HG03439 (cell line): ENCODE measurements at regions not wholly inside any gene's neighbourhood (a gene's known extent, or its start where the extent isn't known, plus 50 kb on each side); places are given as distances from the start of the nearest gene placed in this dataset.

Experiments used
- ATAC-seq: cut with Tn5 transposase; IDR thresholded peaks from one replicate; pipeline ENCODE4 v1.9.1; 2021; ENCODE audit warnings: mild to moderate bottlenecking, moderate library complexity; ENCODE audit not compliant: unreplicated experiment

- no peak for ATAC-seq
Observed at GRCh38 chr10:111493024-111493625, 416.3 kb downstream of the ADRA2A start.

- ATAC-seq, result no peak
Observed at GRCh38 chr10:111498560-111498959, 421.7 kb downstream of the ADRA2A start.

GRCh38 chr10:111504376-111504775 is 427.5 kb downstream of the ADRA2A start:
- no peak for ATAC-seq

- ATAC-seq, result no peak
Observed at GRCh38 chr10:111506266-111507034, 429.6 kb downstream of the ADRA2A start.

- no peak for ATAC-seq
Observed at GRCh38 chr10:111511751-111512150, 434.9 kb downstream of the ADRA2A start.

- no peak for ATAC-seq
Observed at GRCh38 chr10:111515264-111515663, 438.4 kb downstream of the ADRA2A start.

- ATAC-seq, result no peak
Observed at GRCh38 chr10:111515706-111516105, 438.9 kb downstream of the ADRA2A start.

GRCh38 chr10:111516144-111516543 is 439.3 kb downstream of the ADRA2A start:
- ATAC-seq, result no peak

GRCh38 chr10:111522141-111522540 is 445.3 kb downstream of the ADRA2A start:
- no peak for ATAC-seq

- ATAC-seq, result no peak
Observed at GRCh38 chr10:111522551-111522950, 445.7 kb downstream of the ADRA2A start.

GRCh38 chr10:111523016-111523415 is 446.2 kb downstream of the ADRA2A start:
- no peak for ATAC-seq

GRCh38 chr10:111524134-111524533 is 447.3 kb downstream of the ADRA2A start:
- ATAC-seq, result no peak

GRCh38 chr10:111525696-111526095 is 448.9 kb downstream of the ADRA2A start:
- ATAC-seq, result no peak

- no peak for ATAC-seq
Observed at GRCh38 chr10:111531690-111532089, 454.9 kb downstream of the ADRA2A start.

- no peak for ATAC-seq
Observed at GRCh38 chr10:111532139-111532538, 455.3 kb downstream of the ADRA2A start.

GRCh38 chr10:111539246-111539645 is 462.4 kb downstream of the ADRA2A start:
- ATAC-seq, result no peak

GRCh38 chr10:111543854-111544253 is 467.0 kb downstream of the ADRA2A start:
- no peak for ATAC-seq

- no peak for ATAC-seq
Observed at GRCh38 chr10:111545861-111546605, 469.2 kb downstream of the ADRA2A start.

GRCh38 chr10:111548084-111548726 is 471.4 kb downstream of the ADRA2A start:
- no peak for ATAC-seq

- ATAC-seq, result no peak
Observed at GRCh38 chr10:111551001-111551400, 474.2 kb downstream of the ADRA2A start.

- ATAC-seq, result no peak
Observed at GRCh38 chr10:111556666-111557065, 479.8 kb downstream of the ADRA2A start.
